ENCODE measurements at regions not wholly inside any gene's neighbourhood (a gene's known extent, or its start where the extent isn't known, plus 50 kb on each side); places are given as distances from the start of the nearest gene placed in this dataset.

DNA sequence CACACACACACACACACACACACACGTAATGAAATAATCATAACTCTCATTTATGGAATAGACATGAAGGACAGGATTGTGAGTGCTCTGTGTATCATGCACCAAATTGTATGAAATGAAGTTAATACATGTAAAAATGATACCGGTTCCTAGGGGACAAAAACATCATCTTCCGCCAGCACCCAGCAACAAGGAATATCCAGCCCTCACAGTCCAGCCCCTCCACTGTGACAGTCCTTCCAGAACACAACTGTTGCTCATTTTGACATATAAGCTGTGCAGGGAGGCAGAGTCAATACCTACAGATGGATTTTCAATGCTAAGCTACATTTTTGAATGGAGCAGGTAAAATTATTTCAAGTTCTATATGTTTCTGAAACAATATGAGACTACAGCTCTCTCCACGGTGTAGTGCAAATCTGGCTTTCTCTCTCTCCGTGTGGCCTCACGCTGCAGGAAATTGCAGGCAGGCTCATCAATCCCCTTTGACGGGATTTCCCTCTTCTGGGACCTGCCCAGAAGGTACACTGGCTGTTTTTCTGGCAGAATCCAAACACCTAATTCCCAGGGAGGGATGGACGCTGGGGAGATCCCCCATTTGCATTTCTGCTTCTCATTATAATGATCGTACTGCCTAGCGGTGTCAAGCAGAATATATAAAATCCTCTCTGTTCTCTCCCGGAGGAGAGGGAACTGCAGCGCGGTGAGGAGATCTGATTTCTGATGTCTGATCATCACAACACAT is 494.0 kb downstream of the LIG4 start:
- 46% methylated on average over 13 of the region's 13 CpGs for WGBS
- Histone ChIP-seq H3K36me3 (no peaks in the 10 kb centered on the region), H3K27ac (no peak overlapping the region), H3K27me3 (no peaks in the 10 kb centered on the region), H3K4me3 (no peak overlapping the region), H3K4me1 (no peaks in the 10 kb centered on the region), H3K9me3 (peaks cover 3% of the 10 kb centered on the region)
- TF ChIP-seq POLR2AphosphoS5 (IDR thresholded peaks at IDR 0.05): no peak
- TF ChIP-seq POLR2A (IDR thresholded peaks at IDR 0.05): no peak
- TF ChIP-seq, protein P1, sequence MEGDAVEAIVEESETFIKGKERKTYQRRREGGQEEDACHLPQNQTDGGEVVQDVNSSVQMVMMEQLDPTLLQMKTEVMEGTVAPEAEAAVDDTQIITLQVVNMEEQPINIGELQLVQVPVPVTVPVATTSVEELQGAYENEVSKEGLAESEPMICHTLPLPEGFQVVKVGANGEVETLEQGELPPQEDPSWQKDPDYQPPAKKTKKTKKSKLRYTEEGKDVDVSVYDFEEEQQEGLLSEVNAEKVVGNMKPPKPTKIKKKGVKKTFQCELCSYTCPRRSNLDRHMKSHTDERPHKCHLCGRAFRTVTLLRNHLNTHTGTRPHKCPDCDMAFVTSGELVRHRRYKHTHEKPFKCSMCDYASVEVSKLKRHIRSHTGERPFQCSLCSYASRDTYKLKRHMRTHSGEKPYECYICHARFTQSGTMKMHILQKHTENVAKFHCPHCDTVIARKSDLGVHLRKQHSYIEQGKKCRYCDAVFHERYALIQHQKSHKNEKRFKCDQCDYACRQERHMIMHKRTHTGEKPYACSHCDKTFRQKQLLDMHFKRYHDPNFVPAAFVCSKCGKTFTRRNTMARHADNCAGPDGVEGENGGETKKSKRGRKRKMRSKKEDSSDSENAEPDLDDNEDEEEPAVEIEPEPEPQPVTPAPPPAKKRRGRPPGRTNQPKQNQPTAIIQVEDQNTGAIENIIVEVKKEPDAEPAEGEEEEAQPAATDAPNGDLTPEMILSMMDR (IDR thresholded peaks at IDR 0.05): no peak
- no peak for TF ChIP-seq EP300 (IDR thresholded peaks at IDR 0.05)
- no peak for DNase-seq (ENCODE audit: low spot score in 2 of 2)

DNA sequence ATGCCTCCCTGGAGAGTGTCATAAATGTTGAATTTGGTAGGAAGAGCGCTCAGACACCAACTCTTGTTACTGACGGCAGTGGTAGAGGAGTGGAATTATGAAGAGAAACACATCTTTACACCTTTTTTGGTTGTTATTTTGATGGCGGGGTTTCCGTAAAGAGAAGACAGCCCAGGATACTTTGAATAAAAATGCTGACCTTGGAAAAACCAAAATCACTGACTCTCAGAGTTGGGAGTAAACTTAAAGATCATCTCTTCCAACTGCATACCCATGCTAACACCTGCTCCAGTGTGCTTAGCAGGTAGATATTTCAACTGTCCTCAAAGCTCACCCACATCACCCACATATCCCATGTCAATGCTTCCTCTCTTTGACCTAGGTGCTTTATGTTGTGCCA is 498.6 kb downstream of the LIG4 start:
- Histone ChIP-seq H3K4me3 (no peak overlapping the region), H3K9me3 (no peaks in the 10 kb centered on the region), H3K4me1 (no peaks in the 10 kb centered on the region), H3K36me3 (no peaks in the 10 kb centered on the region), H3K27ac (no peak overlapping the region), H3K27me3 (no peaks in the 10 kb centered on the region)
- DNase-seq (ENCODE audit: low spot score in 2 of 2): no peak
- TF ChIP-seq, protein P1 (IDR thresholded peaks at IDR 0.05): no peak
- TF ChIP-seq POLR2AphosphoS5 (IDR thresholded peaks at IDR 0.05): no peak
- TF ChIP-seq POLR2A (IDR thresholded peaks at IDR 0.05): no peak
- TF ChIP-seq EP300 (IDR thresholded peaks at IDR 0.05): no peak
- 84% methylated on average over 4 of the region's 4 CpGs for WGBS

DNA sequence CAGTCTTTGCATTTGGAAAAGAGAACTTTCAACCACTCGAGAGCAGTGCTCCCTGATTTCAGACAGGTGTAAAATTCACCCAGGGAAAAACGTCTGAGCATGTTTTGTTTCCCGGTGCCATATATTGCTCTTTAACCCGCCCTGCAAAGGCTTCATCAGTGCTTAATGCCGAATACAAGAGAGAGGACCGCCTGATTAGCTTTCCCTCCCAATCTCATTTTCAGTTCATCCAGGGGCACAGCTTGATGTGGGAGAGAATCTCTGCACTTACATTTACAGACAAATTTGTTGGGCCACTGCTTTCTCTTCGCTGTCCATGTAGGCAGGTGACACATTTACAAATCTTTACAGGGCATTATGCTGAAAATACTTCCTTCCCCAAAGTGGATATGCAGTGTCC is 499.1 kb downstream of the LIG4 start:
- no peaks in the 10 kb centered on the region for H3K9me3 ChIP-seq
- no peak overlapping the region for H3K4me3 ChIP-seq
- WGBS: 84% methylated on average over 7 of the region's 7 CpGs
- no peak for DNase-seq (ENCODE audit: low spot score in 2 of 2)
- H3K27ac ChIP-seq: no peak overlapping the region
- H3K36me3 ChIP-seq: no peaks in the 10 kb centered on the region
- H3K4me1 ChIP-seq: no peaks in the 10 kb centered on the region
- no peaks in the 10 kb centered on the region for H3K27me3 ChIP-seq
- TF ChIP-seq, protein P1 (IDR thresholded peaks at IDR 0.05): no peak
- TF ChIP-seq POLR2AphosphoS5 (IDR thresholded peaks at IDR 0.05): no peak
- no peak for TF ChIP-seq EP300 (IDR thresholded peaks at IDR 0.05)

DNA sequence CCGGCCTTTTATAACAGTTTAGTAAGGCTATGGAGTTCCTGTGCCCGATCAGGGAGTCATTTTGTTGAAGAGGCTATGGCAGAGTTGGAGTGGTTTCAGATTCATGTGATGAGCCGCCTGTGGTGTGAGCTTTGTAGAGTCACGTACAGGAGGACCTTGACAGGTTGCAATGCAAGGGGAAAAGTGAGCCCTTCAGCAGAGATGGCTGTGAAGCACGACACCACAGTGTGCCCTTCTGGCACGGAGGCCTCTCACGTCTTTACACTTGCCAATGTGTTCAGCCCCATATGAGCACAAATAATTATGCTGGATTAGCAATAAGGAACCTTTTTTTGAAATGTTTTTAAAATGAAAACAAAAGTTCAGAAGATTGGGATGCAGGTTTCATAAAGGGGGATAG is 499.8 kb downstream of the LIG4 start:
- Histone ChIP-seq H3K9me3 (no peaks in the 10 kb centered on the region), H3K4me1 (no peaks in the 10 kb centered on the region), H3K27ac (no peak overlapping the region), H3K27me3 (no peaks in the 10 kb centered on the region), H3K4me3 (no peak overlapping the region), H3K36me3 (no peaks in the 10 kb centered on the region)
- TF ChIP-seq POLR2A (IDR thresholded peaks at IDR 0.05) (no peak), EP300 (IDR thresholded peaks at IDR 0.05) (no peak), POLR2AphosphoS5 (IDR thresholded peaks at IDR 0.05) (no peak)
- TF ChIP-seq, protein P1 (IDR thresholded peaks at IDR 0.05): no peak
- WGBS: 88% methylated on average over 7 of the region's 7 CpGs
- DNase-seq (ENCODE audit: low spot score in 2 of 2): no peak

DNA sequence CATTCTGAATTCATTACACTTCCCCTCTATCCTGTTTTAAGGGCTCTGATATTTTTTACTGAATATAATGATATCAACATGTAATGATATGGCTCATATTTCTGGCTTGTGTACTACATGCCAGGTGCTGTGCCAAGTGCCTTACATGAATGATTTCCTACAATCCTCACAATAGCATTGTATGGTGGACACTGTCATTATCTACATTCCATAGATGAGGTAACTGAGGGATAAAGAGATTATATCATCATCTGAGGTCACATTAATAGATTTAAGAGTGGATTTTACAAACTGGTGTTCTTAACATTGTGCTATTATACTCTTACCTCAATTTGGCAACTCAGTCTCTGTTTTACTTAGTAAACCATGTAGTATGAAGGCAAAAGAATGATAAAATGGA is 502.0 kb downstream of the LIG4 start:
- H3K4me3 ChIP-seq: no peak overlapping the region
- no peaks in the 10 kb centered on the region for H3K36me3 ChIP-seq
- H3K9me3 ChIP-seq: no peaks in the 10 kb centered on the region
- DNase-seq (ENCODE audit: low spot score in 2 of 2): no peak
- H3K27me3 ChIP-seq: no peaks in the 10 kb centered on the region
- TF ChIP-seq, protein P1 (IDR thresholded peaks at IDR 0.05): no peak
- no peak overlapping the region for H3K27ac ChIP-seq
- no peaks in the 10 kb centered on the region for H3K4me1 ChIP-seq
